H9 (cell line): ENCODE measurements at regions not wholly inside any gene's neighbourhood (a gene's known extent, or its start where the extent isn't known, plus 50 kb on each side); places are given as distances from the start of the nearest gene placed in this dataset.

Source experiments
- DNase-seq: peaks from one replicate; pipeline ENCODE4 v3.0.0-alpha.2; 2017
- H2AFZ ChIP-seq: one replicate; pipeline ENCODE4 v1.6.1; 2013; ENCODE audit warnings: mild to moderate bottlenecking, low read length, control low read depth, moderate library complexity
- H2AK5ac ChIP-seq: 2 replicates; pipeline ENCODE4 v1.6.1; 2013; ENCODE audit warnings: low read length, control low read depth, mixed read lengths; ENCODE audit not compliant: insufficient read length
- H2BK120ac ChIP-seq: one replicate; pipeline ENCODE4 v1.6.1; 2013; ENCODE audit warnings: low read depth, mild to moderate bottlenecking, low read length, control low read depth, inconsistent platforms; ENCODE audit not compliant: poor library complexity, severe bottlenecking
- H2BK12ac ChIP-seq: 2 replicates; pipeline ENCODE4 v1.6.1; 2013; ENCODE audit warnings: low read length, control low read depth, mixed read lengths, low read depth; ENCODE audit not compliant: insufficient read length
- H2BK15ac ChIP-seq: 2 replicates; pipeline ENCODE4 v1.6.1; 2013; ENCODE audit warnings: low read depth, low read length, control low read depth
- H2BK20ac ChIP-seq: one replicate; pipeline ENCODE4 v1.6.1; 2013; ENCODE audit warnings: low read depth, mild to moderate bottlenecking, low read length, control low read depth, inconsistent platforms; ENCODE audit not compliant: poor library complexity, severe bottlenecking
- H2BK5ac ChIP-seq: 2 replicates; pipeline ENCODE4 v1.6.1; 2013; ENCODE audit warnings: low read length, control low read depth, mixed read lengths; ENCODE audit not compliant: insufficient read length
- H3K14ac ChIP-seq: 2 replicates; pipeline ENCODE4 v1.6.1; 2013; ENCODE audit warnings: low read length, control low read depth; ENCODE audit not compliant: insufficient read depth
- H3K18ac ChIP-seq: 2 replicates; pipeline ENCODE4 v1.6.1; 2013; ENCODE audit warnings: low read depth, mild to moderate bottlenecking, mixed read lengths, low read length, control low read depth; ENCODE audit not compliant: insufficient read length
- H3K23ac ChIP-seq: 2 replicates; pipeline ENCODE4 v1.6.1; 2013; ENCODE audit warnings: low read length, control low read depth, mixed read lengths, low read depth; ENCODE audit not compliant: insufficient read length
- H3K23me2 ChIP-seq: 2 replicates; pipeline ENCODE4 v1.6.1; 2013; ENCODE audit warnings: low read depth, mild to moderate bottlenecking, mixed read lengths, low read length, control low read depth; ENCODE audit not compliant: insufficient read length, poor library complexity, severe bottlenecking
- H3K27ac ChIP-seq: 2 replicates; pipeline ENCODE4 v1.5.1; 2013; ENCODE audit warnings: low read length, control low read depth, mixed read lengths, low read depth; ENCODE audit not compliant: insufficient read length
- H3K27me3 ChIP-seq: 2 replicates; pipeline ENCODE4 v1.6.1; 2013; ENCODE audit warnings: low read length, control low read depth, inconsistent platforms; ENCODE audit not compliant: insufficient read depth
- H3K4ac ChIP-seq: 2 replicates; pipeline ENCODE4 v1.6.1; 2013; ENCODE audit warnings: low read depth, mild to moderate bottlenecking, control low read depth, inconsistent platforms, low read length, moderate library complexity
- H3K4me1 ChIP-seq: 2 replicates; pipeline ENCODE4 v1.6.1; 2013; ENCODE audit warnings: low read length, control low read depth, inconsistent platforms; ENCODE audit not compliant: insufficient read depth
- H3K4me2 ChIP-seq: 2 replicates; pipeline ENCODE4 v1.6.1; 2013; ENCODE audit warnings: low read length, control low read depth, mixed read lengths; ENCODE audit not compliant: insufficient read length, insufficient read depth
- H3K56ac ChIP-seq: 2 replicates; pipeline ENCODE4 v1.6.1; 2013; ENCODE audit warnings: low read depth, mild to moderate bottlenecking, mixed read lengths, low read length, control low read depth; ENCODE audit not compliant: insufficient read length
- H3K79me1 ChIP-seq: 2 replicates; pipeline ENCODE4 v1.6.1; 2013; ENCODE audit warnings: low read depth, mild to moderate bottlenecking, moderate library complexity, low read length, control low read depth, inconsistent platforms; ENCODE audit not compliant: insufficient read depth, poor library complexity, severe bottlenecking
- H3K79me2 ChIP-seq: 2 replicates; pipeline ENCODE4 v1.6.1; 2013; ENCODE audit warnings: low read length, control low read depth, inconsistent platforms; ENCODE audit not compliant: insufficient read depth
- H3K9ac ChIP-seq: 2 replicates; pipeline ENCODE4 v1.6.1; 2013; ENCODE audit warnings: low read length, control low read depth, mixed read lengths; ENCODE audit not compliant: insufficient read length; ENCODE audit errors: extremely low read depth
- H3K9me3 ChIP-seq: one replicate; pipeline ENCODE4 v1.6.1; 2013; ENCODE audit warnings: low read depth, low read length, inconsistent platforms; ENCODE audit not compliant: control insufficient read depth
- H3T11ph ChIP-seq: one replicate; pipeline ENCODE4 v1.6.1; 2013; ENCODE audit warnings: mild to moderate bottlenecking, low read length, control low read depth, inconsistent platforms
- H4K20me1 ChIP-seq: one replicate; pipeline ENCODE4 v1.6.1; 2013; ENCODE audit not compliant: control insufficient read depth, insufficient read length, insufficient read depth
- H4K5ac ChIP-seq: 2 replicates; pipeline ENCODE4 v1.6.1; 2013; ENCODE audit warnings: low read depth, mild to moderate bottlenecking, mixed read lengths, low read length, control low read depth; ENCODE audit not compliant: insufficient read length
- H4K8ac ChIP-seq: replicated peaks from 2 replicates; pipeline ENCODE4 v1.6.1; 2013; ENCODE audit warnings: low read length, control low read depth, mixed read lengths, low read depth; ENCODE audit not compliant: insufficient read length
- H4K91ac ChIP-seq: 2 replicates; pipeline ENCODE4 v1.6.1; 2013; ENCODE audit warnings: low read depth, mild to moderate bottlenecking, moderate library complexity, mixed read lengths, low read length, control low read depth; ENCODE audit not compliant: insufficient read length
- H3K27ac Mint-ChIP-seq, 3 experiments: 2 replicates in 2 of 3; 3 replicates in 1 of 3; pipeline ENCODE4 v1.8.0; 2020 to 2021; ENCODE audit warnings: mixed read lengths in 3 of 3, mild to moderate bottlenecking in 1 of 3, moderate library complexity in 1 of 3
- H3K27me3 Mint-ChIP-seq: 2 replicates; pipeline ENCODE4 v1.8.0; 2021; ENCODE audit warnings: low read depth, mild to moderate bottlenecking, moderate library complexity, mixed read lengths
- H3K36me3 Mint-ChIP-seq, 3 experiments: 2 replicates in 2 of 3; 3 replicates in 1 of 3; pipeline ENCODE4 v1.8.0; 2020 to 2021; ENCODE audit warnings: low read depth in 3 of 3, mixed read lengths in 3 of 3; ENCODE audit not compliant: insufficient read depth in 1 of 3
- H3K4me1 Mint-ChIP-seq, 2 experiments: 2 replicates each; pipeline ENCODE4 v1.8.0; 2020; ENCODE audit warnings: mixed read lengths in 2 of 2
- H3K4me3 Mint-ChIP-seq, 2 experiments: 2 replicates in 1 of 2; 3 replicates in 1 of 2; pipeline ENCODE4 v1.8.0; 2020 to 2021; ENCODE audit warnings: mild to moderate bottlenecking in 2 of 2, mixed read lengths in 2 of 2, moderate library complexity in 1 of 2
- H3K9me3 Mint-ChIP-seq, 2 experiments: 2 replicates in 1 of 2; 3 replicates in 1 of 2; pipeline ENCODE4 v1.8.0; 2020; ENCODE audit warnings: mild to moderate bottlenecking in 2 of 2, mixed read lengths in 2 of 2, moderate library complexity in 1 of 2
- WGBS: extraction: QIAGEN DNeasy Blood & Tissue Kit; methylation state at CpG from one replicate; pipeline ENCODE4 v1.1.7; 2013; ENCODE audit warnings: missing lambda C conversion rate, low lambda C conversion rate, mixed read lengths; ENCODE audit not compliant: insufficient read length; ENCODE audit errors: extremely low coverage; 5-methylcytosine and 5-hydroxymethylcytosine counted together
- TF ChIP-seq, protein P1 (sequence below): fragments of 200-600 bp; sonication (generic); conservative IDR thresholded peaks from 3 replicates; pipeline ENCODE4 v1.8.0; 2021; ENCODE audit warnings: antibody characterized with exemption, mild to moderate bottlenecking

DNA sequence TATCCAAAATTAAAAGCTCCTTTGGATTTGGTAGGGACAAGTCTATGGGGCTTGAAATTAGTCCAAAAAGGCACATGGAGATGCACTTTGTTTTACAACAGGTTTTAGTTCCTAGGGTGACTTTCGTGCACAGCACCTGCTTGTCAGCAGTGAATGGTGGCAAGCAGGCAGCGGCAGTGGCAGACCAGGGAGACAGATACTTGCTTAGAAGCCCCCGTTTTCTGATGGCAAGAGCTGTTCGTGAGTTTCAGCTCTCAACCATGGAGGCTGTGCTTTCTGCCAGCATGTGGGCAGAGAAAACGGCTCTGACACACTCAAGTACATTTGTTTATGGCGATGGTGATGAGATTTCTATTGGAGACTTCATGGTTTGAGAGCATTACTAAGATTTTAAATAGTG is 61.7 kb upstream of the SHH start:
- H3K4me1 ChIP-seq, result no peaks in the 10 kb centered on the region; the same call in 1 of the 2 replicates
- peaks cover 3% of the 10 kb centered on the region in 2 experiments; a peak in 2 of 5 replicates for H3K9me3 Mint-ChIP-seq

More for the DNA sequence above, 61.7 kb upstream of the SHH start:
- Mint-ChIP-seq H3K36me3 (no peaks in the 10 kb centered on the region; a peak in 1 of 7 replicates), H3K4me1 (peaks cover 3% of the 10 kb centered on the region in 2 experiments; a peak in 2 of 4 replicates), H3K27ac (no peak overlapping the region), H3K4me3 (no peak overlapping the region), H3K27me3 (peaks cover 9% of the 10 kb centered on the region)
- no peak overlapping the region for H3K18ac ChIP-seq
- no CpG with 5 or more reads among the region's 6 CpGs for WGBS
- H3K79me1 ChIP-seq, result no peaks in the 10 kb centered on the region
- H2BK15ac ChIP-seq, result no peak overlapping the region
- H3K23me2 ChIP-seq, result no peaks in the 10 kb centered on the region
- H2BK120ac ChIP-seq, result no peak overlapping the region
- no peak overlapping the region for H3K23ac ChIP-seq
- no peaks in the 10 kb centered on the region for H3K9me3 ChIP-seq
- no peak overlapping the region for H3K27ac ChIP-seq
- no peak overlapping the region for H3T11ph ChIP-seq
- no peak overlapping the region; the same call in 1 of the 2 replicates for H3K14ac ChIP-seq
- no peaks in the 10 kb centered on the region for H3K79me2 ChIP-seq
- no peak overlapping the region for H2BK5ac ChIP-seq
- H2BK12ac ChIP-seq, result no peak overlapping the region
- H3K9ac ChIP-seq, result no peak overlapping the region
- no peak for DNase-seq
- H2AFZ ChIP-seq, result no peak overlapping the region
- no peak overlapping the region for H2BK20ac ChIP-seq
- H2AK5ac ChIP-seq, result no peak overlapping the region
- no peak overlapping the region for H3K4ac ChIP-seq
- H3K56ac ChIP-seq, result no peak overlapping the region
- H4K20me1 ChIP-seq, result no peaks in the 10 kb centered on the region
- no peaks in the 10 kb centered on the region for H3K27me3 ChIP-seq
- H4K91ac ChIP-seq, result no peak overlapping the region
- H4K8ac ChIP-seq, result no peak overlapping the region
- TF ChIP-seq, protein P1, sequence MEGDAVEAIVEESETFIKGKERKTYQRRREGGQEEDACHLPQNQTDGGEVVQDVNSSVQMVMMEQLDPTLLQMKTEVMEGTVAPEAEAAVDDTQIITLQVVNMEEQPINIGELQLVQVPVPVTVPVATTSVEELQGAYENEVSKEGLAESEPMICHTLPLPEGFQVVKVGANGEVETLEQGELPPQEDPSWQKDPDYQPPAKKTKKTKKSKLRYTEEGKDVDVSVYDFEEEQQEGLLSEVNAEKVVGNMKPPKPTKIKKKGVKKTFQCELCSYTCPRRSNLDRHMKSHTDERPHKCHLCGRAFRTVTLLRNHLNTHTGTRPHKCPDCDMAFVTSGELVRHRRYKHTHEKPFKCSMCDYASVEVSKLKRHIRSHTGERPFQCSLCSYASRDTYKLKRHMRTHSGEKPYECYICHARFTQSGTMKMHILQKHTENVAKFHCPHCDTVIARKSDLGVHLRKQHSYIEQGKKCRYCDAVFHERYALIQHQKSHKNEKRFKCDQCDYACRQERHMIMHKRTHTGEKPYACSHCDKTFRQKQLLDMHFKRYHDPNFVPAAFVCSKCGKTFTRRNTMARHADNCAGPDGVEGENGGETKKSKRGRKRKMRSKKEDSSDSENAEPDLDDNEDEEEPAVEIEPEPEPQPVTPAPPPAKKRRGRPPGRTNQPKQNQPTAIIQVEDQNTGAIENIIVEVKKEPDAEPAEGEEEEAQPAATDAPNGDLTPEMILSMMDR, result no peak
- no peak overlapping the region for H3K4me2 ChIP-seq
- no peak overlapping the region for H4K5ac ChIP-seq
